GM23248 (cell line): ENCODE measurements at regions not wholly inside any gene's neighbourhood (a gene's known extent, or its start where the extent isn't known, plus 50 kb on each side); places are given as distances from the start of the nearest gene placed in this dataset.

Experiments
- EZH2 ChIP-seq: fragments of 200-600 bp; sonication (generic); IDR thresholded peaks from 2 replicates; pipeline ENCODE4 v1.6.1; 2018; ENCODE audit warnings: antibody characterized with exemption, mild to moderate bottlenecking; ENCODE audit not compliant: insufficient read depth, poor library complexity, severe bottlenecking
- EZH2phosphoT487 ChIP-seq: fragments of 200-600 bp; sonication (generic); IDR thresholded peaks from 2 replicates; pipeline ENCODE4 v1.6.1; 2018; ENCODE audit warnings: antibody characterized with exemption, moderate library complexity, mild to moderate bottlenecking, low read depth; ENCODE audit not compliant: insufficient read depth

DNA sequence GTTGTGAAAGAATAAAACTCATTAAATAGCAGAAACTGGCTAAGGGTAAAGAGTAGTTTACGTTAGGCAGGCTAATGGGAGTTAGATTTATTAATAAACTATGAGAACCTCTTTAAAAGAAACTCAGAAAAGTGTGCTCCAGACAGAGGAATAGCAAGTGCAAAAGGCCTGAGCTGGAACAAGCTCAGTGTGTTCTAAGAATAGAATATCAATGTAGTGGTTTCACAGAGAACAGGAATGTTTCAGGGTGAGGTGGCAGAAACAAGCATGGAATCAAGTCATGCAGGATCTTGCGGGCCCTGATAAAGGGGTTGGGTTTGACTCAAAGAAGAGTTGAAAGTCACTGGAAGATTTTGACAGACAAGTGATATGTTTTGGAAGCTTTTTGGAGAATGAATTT is 164.0 kb upstream of the HS3ST3A1 start:
- no peak for TF ChIP-seq EZH2phosphoT487
- no peak for TF ChIP-seq EZH2
